C4-2B (cell line): ENCODE measurements at regions not wholly inside any gene's neighbourhood (a gene's known extent, or its start where the extent isn't known, plus 50 kb on each side); places are given as distances from the start of the nearest gene placed in this dataset.

Source experiments
- H3K27ac ChIP-seq: fragments of 450-650 bp; 2 replicates; pipeline ENCODE4 v1.5.1; 2017
- CTCF ChIP-seq: fragments of 450-650 bp; conservative IDR thresholded peaks from 2 replicates; pipeline ENCODE4 v1.5.1; 2017; ENCODE audit warnings: mild to moderate bottlenecking
- ZFX ChIP-seq: fragments of 450-650 bp; IDR thresholded peaks from 2 replicates; pipeline ENCODE4 v1.6.1; 2017

DNA sequence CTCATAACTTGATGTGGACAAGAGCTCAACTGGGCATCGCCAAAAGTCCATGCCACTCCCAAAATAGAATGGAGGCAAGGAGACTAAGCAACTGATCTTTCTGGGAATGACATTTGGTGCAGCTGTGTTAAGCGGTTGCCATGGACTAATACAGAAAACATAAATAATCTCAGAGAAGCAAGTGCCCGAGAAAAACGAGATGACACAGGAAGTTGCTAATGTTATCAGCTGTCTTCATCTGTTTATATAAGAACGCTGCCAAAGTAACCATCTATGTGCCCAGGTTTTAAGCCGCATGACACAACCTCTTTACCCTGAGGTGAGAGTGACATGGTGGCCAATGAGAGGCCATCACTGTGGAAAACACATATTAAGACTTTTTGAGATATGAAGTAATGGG, 54.9 kb upstream of the SACS start:
- TF ChIP-seq CTCF (no peak), ZFX (no peak)
- H3K27ac ChIP-seq = no peak overlapping the region

- H3K27ac ChIP-seq = no peak overlapping the region
- TF ChIP-seq ZFX (no peak), CTCF (no peak)
Observed at GRCh38 chr13:23496255-23496654, 62.8 kb upstream of the SACS start.

DNA sequence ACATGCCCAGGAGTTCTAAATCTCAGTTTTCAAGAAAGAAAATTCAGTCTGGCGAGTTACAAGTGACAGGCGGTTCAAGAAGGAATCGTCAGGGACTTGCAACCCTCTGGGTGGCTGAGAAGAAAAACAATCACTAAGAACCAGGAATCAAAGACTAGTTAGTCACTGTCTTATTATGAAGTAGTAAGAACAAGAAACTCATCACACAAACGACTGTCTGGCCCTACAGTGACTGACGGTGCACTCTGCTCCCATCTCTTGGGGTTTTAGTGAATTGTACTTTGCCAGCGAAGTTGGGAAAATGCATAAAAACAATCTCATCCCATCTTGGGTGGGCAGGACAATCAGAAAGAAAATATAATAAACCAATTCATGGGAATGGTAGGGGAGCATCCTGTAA, 63.7 kb upstream of the SACS start:
- H3K27ac ChIP-seq = no peak overlapping the region
- no peak for TF ChIP-seq CTCF

DNA sequence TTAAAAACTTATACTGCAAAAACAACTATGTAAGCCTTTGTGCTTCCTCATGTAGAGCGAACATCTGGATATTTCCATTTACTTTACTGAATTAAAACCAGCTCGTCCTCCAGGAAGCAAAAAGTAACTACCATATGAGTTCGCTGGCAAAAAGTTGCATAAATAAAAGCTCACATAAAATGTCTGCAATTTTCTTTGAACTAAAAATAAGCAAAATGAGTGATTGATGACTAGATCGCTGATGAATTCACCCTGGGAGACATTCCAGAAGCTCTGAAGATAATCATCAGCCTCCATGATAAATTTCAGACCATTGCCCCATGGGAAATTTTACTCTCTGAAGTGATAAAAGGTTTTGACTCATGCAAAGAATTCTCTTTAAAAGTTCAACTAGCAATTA, 67.3 kb upstream of the SACS start:
- no peak for TF ChIP-seq ZFX
- no peak for TF ChIP-seq CTCF
- no peak overlapping the region for H3K27ac ChIP-seq

GRCh38 chr13:23504180-23504579, 66.0 kb upstream of the TNFRSF19 start:
- no peak overlapping the region for H3K27ac ChIP-seq
- TF ChIP-seq ZFX = no peak
- TF ChIP-seq CTCF = no peak

DNA sequence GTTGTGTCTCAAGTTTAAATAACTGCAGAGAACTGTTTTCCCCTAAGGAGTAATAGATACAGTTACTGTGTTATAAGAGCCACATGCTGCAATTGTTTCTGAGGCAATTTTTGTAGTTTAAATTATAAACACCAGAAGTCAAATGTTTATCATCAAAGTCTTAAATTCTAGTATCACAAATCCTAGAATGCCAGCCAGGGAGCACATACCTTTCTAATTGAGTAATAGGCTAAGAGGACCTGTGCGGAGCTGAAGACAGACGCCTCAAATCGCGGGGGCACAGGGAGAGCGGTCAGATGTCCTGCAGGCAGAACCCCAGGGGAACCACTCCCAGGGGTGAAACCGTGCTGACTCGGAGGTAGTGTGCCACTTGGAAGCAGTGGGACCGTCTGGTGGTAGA, 65.2 kb upstream of the TNFRSF19 start:
- TF ChIP-seq CTCF (no peak), ZFX (no peak)
- no peak overlapping the region for H3K27ac ChIP-seq

- no peak overlapping the region for H3K27ac ChIP-seq
- TF ChIP-seq ZFX = no peak
- no peak for TF ChIP-seq CTCF
Observed at GRCh38 chr13:23506071-23506806, 64.0 kb upstream of the TNFRSF19 start.
